B cell (primary cell): ENCODE measurements at regions not wholly inside any gene's neighbourhood (a gene's known extent, or its start where the extent isn't known, plus 50 kb on each side); places are given as distances from the start of the nearest gene placed in this dataset.
"Not testable (repeated sequence)": the region's sequence is repeated elsewhere in the genome, so short reads cannot be mapped to it uniquely, and the experiment has no call there.

ENCODE experiments used
- ATAC-seq: fragments of 200-7000 bp; cut with Tn5 transposase; one replicate; pipeline ENCODE4 v1.10.0; 2021; ENCODE audit warnings: low read depth, mild to moderate bottlenecking, moderate number of reproducible peaks, moderate library complexity
- CTCF ChIA-PET: fragments of 350-600 bp; sonication (Branson Sonifier 250); formaldehyde crosslinking; loops from one replicate; lab custom pipeline; 2021; ENCODE audit warnings: antibody characterized with exemption, inconsistent platforms; lab: Charles Lee
- POLR2A ChIA-PET: fragments of 350-600 bp; sonication (Branson Sonifier 250); formaldehyde crosslinking; loops from one replicate; lab custom pipeline; 2021; ENCODE audit warnings: antibody characterized with exemption; lab: Charles Lee
- DNase-seq: peaks from one replicate; pipeline ENCODE4 v3.0.0; 2013
- H2AFZ ChIP-seq: 2 replicates; pipeline ENCODE4 v1.6.1; 2012; ENCODE audit warnings: mild to moderate bottlenecking, low read depth, low read length; ENCODE audit not compliant: insufficient read depth, poor library complexity, severe bottlenecking
- H3K27ac ChIP-seq, 2 donors: 1 replicate in 1 of 2; 2 replicates in 1 of 2; pipeline ENCODE4 v1.5.1; 2012 to 2013; ENCODE audit warnings: low read length in 2 of 2, mild to moderate bottlenecking in 2 of 2, moderate library complexity in 1 of 2
- H3K27me3 ChIP-seq, 4 experiments: fragments of 200-600 bp in 1 of 4; sonication (generic) in 1 of 4; replicated peaks in 1 of 4; 1 replicate in 2 of 4; 2 replicates in 2 of 4; pipeline versions ENCODE4 v1.6.1 to v1.7.0; 2013 to 2016; ENCODE audit warnings: low read length in 3 of 4, mild to moderate bottlenecking in 2 of 4, mixed read lengths in 1 of 4, moderate library complexity in 1 of 4; ENCODE audit not compliant: insufficient read depth in 4 of 4, control insufficient read depth in 3 of 4; ENCODE audit errors: control extremely low read depth in 1 of 4
- H3K36me3 ChIP-seq, 2 experiments: replicated peaks in 1 of 2; 1 replicate in 1 of 2; 2 replicates in 1 of 2; pipeline versions ENCODE4 v1.6.1 to v1.7.1; 2013; ENCODE audit warnings: low read length in 1 of 2; ENCODE audit not compliant: insufficient read depth in 2 of 2, control insufficient read depth in 1 of 2; ENCODE audit errors: control extremely low read depth in 1 of 2, extremely low read depth in 1 of 2
- H3K4me1 ChIP-seq, 2 donors: fragments of 200-600 bp in 1 of 2; sonication (generic) in 1 of 2; 1 replicate in 1 of 2; 2 replicates in 1 of 2; pipeline versions ENCODE4 v1.5.1 to v1.6.1; 2013 to 2017; ENCODE audit warnings: low read length in 2 of 2; ENCODE audit not compliant: control insufficient read depth in 2 of 2, insufficient read depth in 2 of 2
- H3K4me2 ChIP-seq: replicated peaks from 2 replicates; pipeline ENCODE3; 2012; ENCODE audit warnings: mild to moderate bottlenecking, low read depth, low read length; ENCODE audit not compliant: poor library complexity, severe bottlenecking
- H3K4me3 ChIP-seq, 5 experiments: fragments of 200-600 bp in 1 of 5; sonication (generic) in 1 of 5; 1 replicate in 3 of 5; 2 replicates in 2 of 5; pipeline versions ENCODE4 v1.5.1 to v1.7.0; 2011 to 2016; ENCODE audit warnings: low read length in 4 of 5, mild to moderate bottlenecking in 4 of 5, low read depth in 2 of 5, control low read depth in 1 of 5, moderate library complexity in 1 of 5; ENCODE audit not compliant: insufficient read depth in 1 of 5; ENCODE audit errors: control extremely low read depth in 1 of 5, extremely low read depth in 1 of 5
- H3K79me2 ChIP-seq: fragments of 200-600 bp; sonication (generic); one replicate; pipeline ENCODE4 v1.6.0; 2016; ENCODE audit warnings: low read length; ENCODE audit not compliant: control insufficient read depth, insufficient read depth
- H3K9ac ChIP-seq: fragments of 200-600 bp; sonication (generic); 2 replicates; pipeline ENCODE4 v1.6.1; 2017; ENCODE audit warnings: mild to moderate bottlenecking, low read length, moderate library complexity
- H3K9me3 ChIP-seq, 3 donors: one replicate each; pipeline versions ENCODE4 v1.6.1 to v1.7.1; 2013; ENCODE audit warnings: low read length in 2 of 3; ENCODE audit not compliant: control insufficient read depth in 2 of 3, insufficient read depth in 1 of 3; ENCODE audit errors: control extremely low read depth in 1 of 3
- H4K20me1 ChIP-seq: 2 replicates; pipeline ENCODE4 v1.6.0; 2012; ENCODE audit warnings: mild to moderate bottlenecking, low read length; ENCODE audit not compliant: insufficient read depth, control insufficient read depth, poor library complexity, severe bottlenecking
- H3K27ac Mint-ChIP-seq: one replicate; pipeline ENCODE4 v1.8.0; 2021; ENCODE audit warnings: mixed read lengths
- H3K27me3 Mint-ChIP-seq: one replicate; pipeline ENCODE4 v1.8.0; 2021; ENCODE audit warnings: mixed read lengths
- H3K4me1 Mint-ChIP-seq: one replicate; pipeline ENCODE4 v1.8.0; 2021; ENCODE audit warnings: mixed read lengths
- H3K4me3 Mint-ChIP-seq: one replicate; pipeline ENCODE4 v1.8.0; 2021; ENCODE audit warnings: mixed read lengths
- H3K9me3 Mint-ChIP-seq: one replicate; pipeline ENCODE4 v1.8.0; 2022; ENCODE audit warnings: mixed read lengths; ENCODE audit not compliant: insufficient read depth
- CTCF ChIP-seq: fragments of 200-600 bp; IDR thresholded peaks from one replicate; pipeline ENCODE4 v1.8.0; 2022; ENCODE audit warnings: antibody characterized with exemption, mild to moderate bottlenecking
- EZH2 ChIP-seq: IDR thresholded peaks from 2 replicates; pipeline ENCODE4 v1.6.1; 2012; ENCODE audit warnings: borderline replicate concordance, low read depth, mild to moderate bottlenecking, moderate library complexity, low read length; ENCODE audit not compliant: insufficient read depth, poor library complexity, severe bottlenecking
- WGBS: methylation state at CpG from one replicate; pipeline ENCODE4 v1.1.5; 2013; ENCODE audit warnings: missing lambda C conversion rate; ENCODE audit not compliant: insufficient coverage; 5-methylcytosine and 5-hydroxymethylcytosine counted together
- intact Hi-C: fragments of 100-400 bp; cut with micrococcal nuclease; formaldehyde crosslinking; loops from one replicate; pipeline ENCODE4 v1.10.0; 2022

DNA sequence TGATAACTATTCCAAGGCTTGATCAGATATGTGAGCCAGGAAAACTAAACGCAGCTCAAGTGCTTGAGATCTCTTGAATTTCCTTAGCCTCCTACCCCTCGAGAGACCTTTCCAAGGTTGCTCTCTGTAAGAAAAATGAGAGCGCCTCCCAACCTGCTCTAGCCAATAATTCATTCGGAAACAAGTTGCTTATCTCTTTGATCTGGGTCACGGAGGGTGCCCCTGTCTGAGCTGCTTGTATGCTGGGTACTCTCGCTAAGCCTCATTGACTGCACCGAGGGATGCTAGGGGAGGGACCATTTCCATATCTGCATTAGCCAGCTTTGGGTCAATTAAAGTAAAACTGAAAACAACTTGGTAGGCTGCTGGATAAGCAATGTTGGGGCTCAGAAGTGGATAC lies 70.1 kb upstream of the SHISA6 start:
- ChIA-PET POLR2A (no interaction called here), CTCF (no interaction called here)
- no peak overlapping the region for H3K27ac Mint-ChIP-seq
- TF ChIP-seq CTCF (no peak), EZH2 (no peak)
- no peaks in the 10 kb centered on the region for H3K36me3 ChIP-seq
- ATAC-seq (no peak), DNase-seq (no peak)
- no peaks in the 10 kb centered on the region for H3K79me2 ChIP-seq
- no peaks in the 10 kb centered on the region for H3K27me3 Mint-ChIP-seq
- no peaks in the 10 kb centered on the region for H3K4me1 ChIP-seq
- no peaks in the 10 kb centered on the region for H4K20me1 ChIP-seq
- H3K27me3 ChIP-seq: no peaks in the 10 kb centered on the region
- intact Hi-C loops: no loop called here
- no peak overlapping the region for H3K27ac ChIP-seq
- peaks cover 7% of the 10 kb centered on the region for H3K9me3 Mint-ChIP-seq
- no peaks in the 10 kb centered on the region for H3K4me1 Mint-ChIP-seq
- H3K9me3 ChIP-seq: peaks cover 0 to 7% (median 0%) of the 10 kb centered on the region in 3 donors
- H3K4me3 Mint-ChIP-seq: no peak overlapping the region
- H3K4me3 ChIP-seq: no peak overlapping the region
- no peak overlapping the region for H2AFZ ChIP-seq
- no peak overlapping the region for H3K9ac ChIP-seq
- H3K4me2 ChIP-seq: no peak overlapping the region
- 80% methylated on average over 7 of the region's 7 CpGs for WGBS

DNA sequence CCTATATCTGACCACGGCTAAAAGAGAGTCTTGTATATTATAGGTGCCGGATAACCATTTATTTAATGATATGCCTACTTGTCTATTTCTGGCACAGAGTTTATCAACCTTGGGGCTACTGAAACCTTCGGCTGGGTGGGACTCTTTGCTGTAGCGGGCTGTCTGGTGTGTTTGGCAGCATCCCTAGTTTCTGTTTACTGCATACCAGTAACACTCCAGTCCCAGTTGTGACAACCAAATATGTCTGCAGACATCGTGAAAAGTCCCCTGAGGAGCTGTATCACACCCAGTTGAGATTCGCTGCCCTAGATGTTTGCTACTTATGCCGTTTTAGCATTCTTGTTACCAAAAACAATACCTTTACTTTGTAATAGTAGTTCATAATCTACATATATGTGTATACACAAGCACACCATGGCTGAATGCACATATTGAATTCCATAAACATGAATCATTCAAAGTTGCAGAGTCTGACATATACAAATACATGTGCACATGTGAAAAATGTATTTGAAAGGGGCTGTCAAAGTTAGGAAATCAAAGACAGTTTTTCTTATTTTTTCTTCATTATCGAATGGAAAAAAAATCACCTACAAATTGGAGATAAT lies 89.1 kb upstream of the SHISA6 start:
- ATAC-seq (no peak), DNase-seq (no peak)
- no peak overlapping the region for H3K4me3 ChIP-seq
- H2AFZ ChIP-seq: no peak overlapping the region
- H3K36me3 ChIP-seq: no peaks in the 10 kb centered on the region
- H3K27me3 Mint-ChIP-seq: no peaks in the 10 kb centered on the region
- no peak overlapping the region for H3K27ac Mint-ChIP-seq
- H3K4me3 Mint-ChIP-seq: no peak overlapping the region
- POLR2A ChIA-PET: no interaction called here
- no peaks in the 10 kb centered on the region for H3K4me1 ChIP-seq
- intact Hi-C loops: no loop called here
- H3K27ac ChIP-seq: no peak overlapping the region
- H3K4me2 ChIP-seq: no peak overlapping the region
- TF ChIP-seq EZH2: no peak
- TF ChIP-seq CTCF: no peak
- CTCF ChIA-PET: no interaction called here
- H3K9ac ChIP-seq: no peak overlapping the region
- no peaks in the 10 kb centered on the region for H3K79me2 ChIP-seq
- peaks cover 0 to 11% (median 0%) of the 10 kb centered on the region in 3 donors for H3K9me3 ChIP-seq
- H3K9me3 Mint-ChIP-seq: no peaks in the 10 kb centered on the region
- H3K27me3 ChIP-seq: no peaks in the 10 kb centered on the region
- no peaks in the 10 kb centered on the region for H4K20me1 ChIP-seq
- H3K4me1 Mint-ChIP-seq: no peaks in the 10 kb centered on the region
- WGBS: 100% methylated on average over 3 of the region's 8 CpGs

DNA sequence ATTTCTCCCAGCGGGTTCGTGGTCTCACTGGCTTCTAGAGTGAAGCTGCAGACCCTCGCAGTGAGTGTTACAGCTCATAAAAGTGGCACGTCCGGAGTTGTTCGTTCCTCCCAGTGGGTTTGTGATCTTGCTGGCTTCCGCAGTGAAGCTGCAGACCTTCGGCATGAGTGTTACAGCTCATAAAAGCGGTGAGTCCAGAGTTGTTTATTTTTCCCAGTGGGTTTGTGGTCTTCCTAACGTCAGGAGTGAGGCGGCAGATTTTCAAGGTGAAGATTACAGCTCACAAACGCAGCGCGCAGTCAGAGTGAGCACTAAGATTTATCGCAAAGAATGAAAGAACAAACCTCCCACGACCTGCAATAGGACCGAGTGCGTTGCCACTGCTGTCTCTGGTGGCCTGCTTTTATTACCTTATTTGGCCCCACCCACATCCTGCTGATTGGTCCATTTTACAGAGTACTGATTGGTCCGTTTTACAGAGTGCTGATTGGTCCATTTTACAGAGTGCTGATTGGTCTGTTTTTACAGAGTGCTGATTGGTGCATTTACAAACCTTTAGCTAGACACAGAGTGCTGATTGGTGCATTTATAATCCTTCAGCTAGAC lies 90.0 kb upstream of the SHISA6 start:
- H3K27me3 ChIP-seq, H3K4me3 ChIP-seq, H3K4me2 ChIP-seq, H3K27ac ChIP-seq, H3K27me3 Mint-ChIP-seq, intact Hi-C loops, CTCF ChIA-PET, H3K9me3 Mint-ChIP-seq, H2AFZ ChIP-seq, H3K4me1 ChIP-seq, POLR2A ChIA-PET, H3K4me1 Mint-ChIP-seq, H3K27ac Mint-ChIP-seq, H3K9ac ChIP-seq, ATAC-seq, H3K36me3 ChIP-seq, H3K4me3 Mint-ChIP-seq, H4K20me1 ChIP-seq, H3K79me2 ChIP-seq, DNase-seq: not testable (repeated sequence)
- peaks cover 0 to 11% (median 0%) of the 10 kb centered on the region in 3 donors for H3K9me3 ChIP-seq
- 93% methylated on average over 16 of the region's 19 CpGs for WGBS
